ENCODE measurements at regions not wholly inside any gene's neighbourhood (a gene's known extent, or its start where the extent isn't known, plus 50 kb on each side); places are given as distances from the start of the nearest gene placed in this dataset.

DNA sequence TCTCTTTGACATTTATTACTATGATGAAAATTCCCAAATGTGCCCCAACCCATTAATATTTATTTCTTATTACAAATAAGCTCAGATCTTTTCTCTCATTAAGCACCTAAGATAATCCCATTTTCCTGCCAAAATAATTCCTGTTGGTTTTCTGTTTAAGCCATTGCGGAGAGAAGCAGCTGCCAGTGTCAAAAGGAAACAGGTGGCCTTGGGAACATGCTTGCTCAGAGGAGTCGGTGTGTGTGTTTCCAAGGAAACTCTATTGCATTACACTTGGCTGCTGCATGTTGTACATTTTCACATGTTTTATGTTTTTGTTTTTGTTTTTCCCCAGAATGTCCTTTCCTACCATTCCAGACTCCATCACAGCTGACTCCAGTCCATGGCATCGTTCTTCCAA, 56.4 kb downstream of the CD24 start:
- DNase-seq = no peak

DNA sequence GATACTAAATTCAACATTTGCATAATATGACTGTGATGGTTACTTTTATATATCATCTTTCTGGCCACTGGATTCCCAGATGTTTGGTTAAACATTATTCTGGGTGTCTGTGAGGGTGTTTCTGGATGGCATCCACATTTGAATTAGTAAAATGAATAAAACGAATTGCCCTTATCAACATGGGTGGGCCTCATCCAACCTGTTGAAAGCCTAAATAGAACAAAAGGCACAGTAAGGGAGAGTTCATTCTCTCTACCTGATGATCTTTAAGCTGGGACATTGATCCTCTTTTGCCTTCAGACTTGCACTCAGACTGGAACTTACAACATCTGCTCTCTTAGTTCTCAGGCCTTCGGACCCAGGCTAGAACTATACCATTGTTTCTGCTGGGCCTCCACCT, 57.6 kb downstream of the CD24 start:
- DNase-seq = no peak

DNA sequence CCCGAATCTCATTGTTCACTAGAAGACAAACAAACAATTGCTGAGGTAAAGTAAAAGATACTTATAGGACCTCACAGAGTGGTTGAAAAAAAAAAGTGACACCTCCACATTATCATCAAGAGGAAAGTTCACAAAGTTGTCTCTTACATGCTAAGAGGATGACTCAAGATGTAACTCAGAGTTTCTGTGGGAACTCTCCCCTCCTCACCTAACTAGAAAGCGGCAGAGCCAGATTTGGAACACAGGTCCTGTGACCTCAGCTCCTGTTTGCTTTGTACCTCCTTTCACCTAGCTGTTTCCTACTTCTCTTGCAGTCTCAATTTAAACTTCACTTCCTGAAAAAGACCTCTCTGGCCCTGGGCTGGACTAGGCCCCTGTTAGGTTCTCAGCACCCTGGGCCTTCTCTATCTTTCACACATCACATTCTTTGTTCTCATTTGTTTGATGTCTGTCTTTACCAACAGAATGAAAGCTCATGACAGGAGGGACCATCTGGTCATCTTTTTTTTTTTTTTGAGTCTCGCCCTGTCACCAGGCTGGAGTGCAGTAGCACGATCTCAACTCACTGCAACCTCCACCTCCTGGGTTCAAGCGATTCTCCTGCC, 60.8 kb downstream of the CD24 start:
- DNase-seq = no peak

DNA sequence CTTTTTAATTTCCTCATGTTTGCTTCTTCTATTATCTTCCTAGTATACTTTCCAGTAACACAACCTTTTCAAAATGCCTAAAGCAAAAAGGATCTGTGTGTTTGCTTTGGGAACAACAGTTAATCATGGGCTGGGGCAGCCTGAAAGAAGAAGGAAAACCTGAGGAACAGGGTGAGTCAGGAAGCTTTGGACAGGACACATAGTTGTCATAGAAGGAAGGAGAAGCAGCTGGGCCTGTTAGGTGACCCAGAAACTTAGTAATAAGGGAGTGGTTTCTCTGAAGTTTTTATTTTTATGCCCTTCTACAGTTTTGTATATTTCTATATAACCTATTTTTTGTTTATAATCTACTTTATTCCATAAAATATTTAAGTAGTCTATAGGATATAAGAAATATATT, 61.4 kb downstream of the CD24 start:
- DNase-seq = no peak

DNA sequence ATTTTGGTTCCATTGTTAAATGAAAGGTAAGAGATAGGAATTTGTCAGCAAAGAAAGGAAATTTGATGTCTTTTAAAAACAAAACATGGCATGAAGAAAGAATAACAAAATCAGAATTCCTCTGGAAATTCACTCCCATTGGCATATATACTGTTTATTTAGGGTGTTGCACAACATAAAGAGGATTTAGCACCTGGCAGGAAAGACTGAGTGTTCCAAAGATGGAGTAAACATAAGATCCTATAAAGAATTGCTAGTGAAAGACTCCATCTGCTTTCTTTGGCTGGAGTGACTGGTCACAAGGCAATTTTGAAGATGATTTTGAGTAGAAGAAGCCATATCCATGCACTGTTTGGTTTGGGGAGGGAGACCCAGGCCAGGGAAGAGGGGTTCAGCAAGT, 62.4 kb downstream of the CD24 start:
- DNase-seq = no peak

DNA sequence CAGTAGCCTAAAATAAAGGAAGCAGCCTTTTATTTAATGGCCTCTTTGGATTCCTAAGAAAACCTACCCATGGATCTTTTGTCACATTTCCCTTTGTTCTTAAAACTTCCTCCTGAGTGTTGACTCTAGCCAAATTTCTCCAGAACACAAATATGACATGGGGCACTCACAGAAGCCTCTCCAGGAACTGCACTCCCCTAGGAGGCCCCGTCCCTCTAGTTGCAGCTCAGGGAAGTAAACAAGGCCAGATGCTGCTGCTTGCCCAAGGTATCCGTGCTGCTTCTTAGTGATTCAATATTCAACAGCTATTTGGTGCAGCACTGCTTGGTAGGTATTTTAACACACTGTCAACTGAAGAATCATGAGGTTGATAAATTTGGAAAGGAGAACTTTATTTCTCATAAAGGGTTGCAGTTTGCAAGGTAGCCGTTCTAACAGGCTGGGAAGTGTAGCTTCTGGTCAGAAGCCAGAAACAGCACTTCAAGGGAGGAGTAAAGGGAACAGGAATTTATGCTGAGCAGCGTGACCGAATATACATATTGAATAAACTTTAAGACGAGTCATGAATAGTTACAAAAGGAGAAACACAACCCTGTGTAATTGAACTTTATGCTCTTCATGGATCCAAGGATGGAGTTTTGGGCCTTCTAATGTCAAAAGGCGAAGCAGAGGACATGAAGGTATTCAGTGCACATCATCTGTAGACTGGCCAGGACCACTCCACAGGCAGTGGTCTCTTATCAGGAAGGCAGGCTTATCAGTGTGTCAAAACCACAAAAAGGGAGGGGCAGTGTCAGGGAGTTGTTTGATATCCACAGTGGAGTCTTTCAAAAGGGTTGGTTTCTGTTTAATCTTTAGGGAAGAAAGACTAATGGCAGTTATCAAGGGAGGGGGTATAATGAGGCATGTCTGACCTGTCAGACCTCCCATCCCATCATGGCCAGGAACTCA, 63.3 kb downstream of the CD24 start:
- no peak for DNase-seq

DNA sequence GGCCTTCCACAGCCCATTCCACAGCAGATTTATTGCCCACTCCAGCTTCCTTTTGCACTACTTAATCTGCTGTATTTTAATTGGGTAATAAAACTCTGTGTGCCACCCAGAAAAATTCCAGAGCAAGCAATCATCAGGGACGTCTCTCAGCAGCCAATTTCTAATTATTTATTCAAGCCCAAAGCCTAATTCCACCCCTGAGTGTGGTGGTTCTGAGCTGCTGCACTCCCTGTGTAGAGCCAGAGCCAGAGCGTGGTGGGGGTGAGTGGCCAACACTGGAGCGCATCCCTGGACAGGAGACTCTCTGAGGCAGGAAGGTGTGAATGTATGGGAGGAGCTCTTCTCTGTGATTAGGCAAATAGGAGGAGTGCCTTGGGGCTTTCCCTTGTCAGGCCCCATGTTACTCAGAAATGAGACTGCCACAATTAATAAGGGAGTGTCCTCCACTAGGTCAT, 66.1 kb downstream of the CD24 start:
- peak; percentile 75 for DNase-seq

DNA sequence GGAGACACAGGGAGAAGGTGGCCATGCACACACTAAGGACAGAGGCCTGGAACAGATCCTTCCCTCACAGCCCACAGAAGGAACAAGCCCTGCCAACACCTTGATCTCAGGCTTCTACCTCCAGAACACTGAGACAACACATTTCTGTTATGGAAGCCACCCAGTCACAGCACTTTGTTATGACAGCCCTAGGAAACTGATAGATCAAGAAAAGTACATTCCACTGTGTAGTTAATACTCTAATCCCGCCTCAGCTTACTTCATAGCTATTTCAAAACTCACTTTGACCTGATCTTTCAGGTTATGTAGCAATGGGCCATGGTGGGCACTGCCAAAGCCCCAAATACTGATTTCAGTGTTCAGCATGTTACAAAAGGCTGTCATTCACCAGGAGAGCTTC, 66.8 kb downstream of the CD24 start:
- no peak for DNase-seq

DNA sequence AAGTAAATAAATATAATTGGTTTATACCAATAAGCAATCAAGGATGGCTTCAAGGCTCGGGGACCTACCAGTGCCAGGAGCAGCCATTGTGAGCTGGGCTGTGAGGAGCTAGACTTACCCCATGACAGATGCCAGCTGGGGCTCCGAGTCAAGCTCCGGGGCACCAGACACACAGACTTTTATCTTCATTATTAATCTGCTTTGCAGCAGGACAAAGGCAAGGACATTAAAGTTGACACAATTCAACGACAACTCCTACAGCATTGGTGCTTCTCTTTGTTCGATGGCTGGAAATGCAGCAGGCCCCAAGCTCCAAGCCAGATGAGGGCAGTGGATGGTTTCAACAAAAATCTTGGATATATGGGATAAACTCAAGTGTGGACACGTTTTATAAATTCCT, 68.3 kb downstream of the CD24 start:
- no peak for DNase-seq

DNA sequence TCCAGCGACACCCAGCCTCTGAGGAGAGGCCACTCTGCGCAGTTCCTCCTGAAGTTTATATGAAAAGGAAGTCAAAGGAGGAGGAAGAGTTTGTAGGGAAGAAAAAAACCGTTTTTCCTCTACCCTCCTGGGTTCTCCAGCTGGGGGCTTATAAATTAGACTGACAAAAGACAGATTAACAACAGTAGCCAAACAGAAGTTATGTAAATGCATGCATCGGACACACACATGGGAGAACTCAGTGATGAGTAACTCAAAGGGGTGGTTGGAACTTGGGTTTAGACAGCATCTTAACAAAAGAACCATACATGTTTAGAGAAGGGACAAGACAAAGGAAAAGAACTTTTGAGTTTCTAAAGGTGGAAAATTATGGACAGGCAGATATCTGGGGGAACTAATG, 71.2 kb downstream of the CD24 start:
- no peak for DNase-seq

DNA sequence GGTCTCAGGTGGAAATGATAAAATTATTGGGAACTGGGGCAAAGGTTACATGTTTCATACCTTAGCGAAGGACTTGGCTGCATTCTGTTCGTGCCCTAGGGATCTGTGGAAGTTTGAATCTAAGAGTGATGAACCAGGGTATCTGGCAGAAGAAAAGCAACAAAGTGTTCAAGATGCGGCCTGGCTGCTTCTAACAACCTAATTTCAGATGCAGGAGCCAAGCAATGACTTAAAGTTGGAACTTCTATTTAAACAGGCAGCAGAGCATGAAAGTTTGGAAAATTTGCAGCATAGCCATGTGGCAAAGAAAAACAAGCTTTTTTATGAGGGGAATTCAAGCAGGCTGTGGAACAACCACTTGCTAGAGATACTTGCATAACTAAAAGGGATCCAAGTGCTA, 73.5 kb downstream of the CD24 start:
- no peak for DNase-seq

DNA sequence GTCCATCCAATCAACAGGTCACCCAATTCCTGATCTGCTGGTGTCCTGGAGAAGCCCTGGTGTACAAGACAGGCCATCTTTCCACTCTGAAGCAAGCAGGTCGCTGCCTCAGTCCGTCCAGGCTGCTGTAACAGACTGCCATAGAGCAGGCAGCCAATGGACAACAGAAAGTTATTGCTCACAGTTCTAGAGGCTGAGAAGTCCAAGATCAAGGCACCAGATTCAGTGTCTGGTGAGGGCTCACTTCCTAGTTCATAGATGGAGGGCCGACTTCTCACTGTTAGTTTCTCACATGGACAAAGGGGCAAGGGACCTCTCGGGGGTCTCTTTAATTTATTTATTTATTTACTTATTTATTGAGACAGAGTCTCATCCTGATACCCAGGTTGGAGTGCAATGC, 74.8 kb downstream of the CD24 start:
- DNase-seq = no peak

DNA sequence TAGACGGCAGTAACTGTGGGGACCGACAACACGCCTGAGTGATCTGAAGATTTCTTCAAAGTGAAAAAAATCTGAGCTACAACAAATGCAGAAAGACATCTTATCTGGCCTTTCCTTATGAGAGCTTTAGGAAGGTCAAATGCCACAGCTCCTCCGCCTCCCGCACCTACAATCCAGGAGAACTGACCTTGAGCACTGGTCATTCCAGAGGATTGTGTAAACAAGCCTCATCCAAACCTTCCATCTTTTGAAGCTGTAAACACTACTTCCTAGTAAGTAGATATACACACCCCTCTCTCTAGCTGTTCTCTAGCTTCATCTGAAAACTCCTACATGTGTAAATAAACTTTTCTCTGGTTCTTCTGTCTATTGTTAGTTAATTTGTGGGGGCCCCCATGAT, 76.9 kb downstream of the CD24 start:
- no peak for DNase-seq

DNA sequence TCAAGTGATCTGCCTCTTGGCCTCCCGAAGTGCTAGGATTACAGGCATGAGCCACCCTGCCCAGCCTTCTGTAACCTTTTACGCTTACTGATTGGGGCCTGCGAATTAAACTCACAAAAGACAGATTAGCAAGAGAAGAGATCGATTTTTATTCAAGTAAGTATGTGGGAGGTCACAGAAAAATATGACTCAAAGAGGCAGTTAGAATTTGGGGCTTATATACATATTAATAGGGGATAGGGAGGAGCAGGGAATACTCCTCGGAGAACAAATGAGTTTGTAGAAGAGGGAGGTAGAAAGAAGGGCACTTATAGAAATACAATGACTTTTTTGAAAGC, 78.9 kb downstream of the CD24 start:
- DNase-seq = no peak

DNA sequence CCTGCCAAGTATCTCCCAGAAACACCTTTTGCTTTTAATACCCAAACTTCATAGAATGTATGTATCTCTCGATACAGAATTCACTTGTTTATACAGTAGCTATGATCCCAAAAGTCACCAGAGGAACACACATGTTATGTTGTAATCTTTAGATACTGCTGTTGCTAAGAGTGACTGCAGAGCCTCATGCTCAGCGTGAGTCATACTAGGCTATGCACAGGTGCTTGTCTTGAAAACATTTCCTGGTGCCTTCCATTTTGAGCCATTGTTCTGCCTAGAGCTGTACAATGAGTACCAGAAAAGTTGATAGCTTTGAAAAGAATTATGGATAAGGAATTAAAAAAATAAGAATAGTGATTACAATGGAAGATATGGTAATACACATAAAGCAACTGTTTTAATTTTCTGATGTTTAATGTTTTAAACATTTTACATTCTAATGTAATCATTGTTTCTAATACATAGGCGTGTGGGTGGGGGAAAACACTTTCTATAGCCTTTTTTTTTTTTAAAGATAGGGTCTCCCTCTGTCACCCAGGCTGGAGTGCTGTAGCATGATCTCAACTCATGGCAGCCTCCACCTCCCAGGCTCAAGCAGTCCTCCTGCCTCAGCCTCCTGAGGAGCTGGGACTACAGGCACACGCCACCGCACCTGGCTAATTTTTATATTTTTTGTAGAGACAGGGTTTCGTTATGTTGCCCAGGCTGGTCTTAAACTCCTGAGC, 79.4 kb downstream of the CD24 start:
- no peak for DNase-seq

DNA sequence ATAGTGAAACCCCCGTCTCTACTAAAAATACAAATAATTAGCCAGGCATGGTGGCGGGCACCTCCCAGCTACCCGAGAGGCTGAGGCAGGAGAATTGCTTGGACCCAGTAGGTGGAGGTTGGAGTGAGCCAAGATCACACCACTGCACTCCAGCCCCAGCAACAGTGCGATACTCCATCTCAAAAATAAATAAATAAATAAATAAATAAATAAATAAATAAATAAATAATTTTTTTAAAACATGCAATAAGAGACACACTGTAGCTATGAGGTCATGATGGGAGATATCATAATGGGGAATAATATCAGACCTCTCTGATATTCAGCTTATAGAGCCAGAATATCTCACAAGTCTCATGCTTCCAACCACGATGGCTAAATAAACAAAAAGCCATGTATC, 82.3 kb downstream of the CD24 start:
- no peak for DNase-seq

DNA sequence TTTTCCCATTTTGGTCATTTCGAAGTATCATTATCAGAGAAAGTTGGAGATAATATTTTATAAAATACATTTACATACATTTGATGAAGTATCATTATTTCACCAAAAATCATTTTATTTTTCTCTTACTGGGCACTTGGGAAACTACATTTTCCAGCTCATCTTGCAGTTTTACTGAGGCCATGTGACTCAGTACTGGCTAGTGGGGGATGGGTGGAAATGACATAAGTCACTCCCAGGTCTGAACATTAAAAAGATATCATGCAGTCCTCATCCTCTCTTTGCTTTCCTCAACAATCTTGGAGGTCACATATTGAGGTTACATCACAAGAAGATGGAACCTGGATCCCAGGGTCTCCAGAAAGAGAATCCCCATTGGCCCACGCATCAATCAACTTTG, 84.1 kb downstream of the CD24 start:
- DNase-seq = no peak

DNA sequence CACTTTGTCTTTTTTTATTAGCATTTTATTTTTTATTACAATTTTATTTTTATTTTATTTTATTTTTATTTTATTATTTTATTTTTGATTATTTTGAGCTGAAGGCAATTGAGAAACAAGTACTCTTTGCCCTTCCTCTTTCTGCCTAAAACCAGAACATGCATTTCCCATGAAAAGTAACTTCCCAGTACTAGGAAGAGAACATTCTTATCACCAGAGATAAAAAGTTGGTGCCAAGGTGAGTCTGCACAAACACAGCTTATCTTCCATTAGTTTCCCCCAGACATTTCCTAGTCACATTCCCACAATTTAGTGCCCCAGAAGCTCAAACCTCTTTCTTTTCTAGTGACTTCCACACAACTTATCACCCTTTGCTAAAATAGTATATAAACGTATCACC, 84.8 kb downstream of the CD24 start:
- no peak for DNase-seq

DNA sequence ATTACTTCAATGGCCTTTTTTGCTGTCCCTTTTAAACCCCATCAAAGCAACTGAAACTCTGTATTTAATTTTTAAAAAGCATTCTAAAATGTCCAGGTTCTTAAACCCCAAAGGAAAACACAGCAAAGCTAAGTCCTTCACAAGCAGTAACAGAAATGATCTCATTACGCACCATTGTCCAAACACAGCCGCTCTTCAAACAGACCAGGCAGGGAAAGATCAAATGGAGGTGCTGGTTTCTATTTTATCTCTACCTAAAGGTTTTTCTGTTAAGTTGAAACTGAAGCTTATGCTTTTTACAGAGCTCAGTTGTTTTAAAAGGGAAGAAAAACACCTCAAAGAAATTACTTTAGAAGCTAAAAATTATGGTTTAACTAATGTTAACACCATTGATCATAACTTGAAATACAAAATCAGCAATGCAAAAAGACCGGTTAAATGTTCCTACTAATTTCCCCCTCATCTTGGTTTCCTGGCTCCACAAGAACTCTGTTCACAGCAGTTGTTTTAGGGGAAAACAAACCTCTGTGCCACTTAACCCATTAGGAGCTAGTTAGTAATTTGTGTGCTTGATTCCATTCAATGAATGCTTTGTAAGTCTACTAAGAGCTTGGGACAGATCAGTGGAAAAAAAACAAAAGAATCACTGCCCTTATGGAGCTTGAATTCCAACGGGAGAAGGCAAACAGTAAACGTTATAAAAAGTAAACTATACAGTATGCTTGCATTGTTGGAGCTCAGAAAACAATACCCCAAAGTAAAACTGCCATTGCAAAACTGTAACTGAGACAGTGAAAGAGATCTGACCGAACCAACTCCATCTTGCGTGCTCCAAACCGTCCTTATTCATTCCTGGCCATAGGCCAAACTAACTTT, 87.4 kb downstream of the CD24 start:
- no peak for DNase-seq

DNA sequence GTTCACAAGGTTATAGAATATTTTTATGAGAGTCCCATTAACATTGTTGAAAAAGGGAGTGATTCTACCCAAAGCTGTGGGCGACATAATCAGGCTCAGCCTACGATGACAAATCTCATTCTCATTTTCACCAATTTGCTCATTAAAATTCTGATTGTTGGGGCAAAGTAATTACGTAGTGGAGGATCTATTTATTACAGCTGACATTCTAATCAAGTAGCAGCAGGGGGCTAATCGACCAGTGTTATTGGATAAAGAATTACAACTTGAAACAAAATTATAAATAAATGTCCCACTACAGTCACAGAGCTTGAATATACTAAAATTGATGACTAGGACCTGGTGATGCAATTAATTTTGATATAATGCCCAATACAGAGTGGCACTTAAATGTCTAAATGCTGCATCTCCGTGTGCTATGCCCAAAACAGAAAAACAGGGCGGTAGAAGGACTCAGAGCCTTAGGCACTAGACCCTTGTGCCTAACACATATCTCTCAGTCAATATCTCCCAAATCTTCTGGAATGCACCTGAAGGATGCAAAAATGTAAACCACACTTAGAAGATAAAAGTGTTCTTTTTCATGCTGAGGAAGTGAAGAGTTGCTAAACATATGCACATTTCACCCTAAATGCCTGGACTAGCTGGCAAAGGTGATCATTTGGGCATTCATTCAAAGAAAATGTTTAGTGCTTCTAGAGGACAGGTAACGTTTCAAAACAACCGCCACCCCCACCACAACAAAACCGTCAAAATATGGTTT, 88.3 kb downstream of the CD24 start:
- DNase-seq = no peak

DNA sequence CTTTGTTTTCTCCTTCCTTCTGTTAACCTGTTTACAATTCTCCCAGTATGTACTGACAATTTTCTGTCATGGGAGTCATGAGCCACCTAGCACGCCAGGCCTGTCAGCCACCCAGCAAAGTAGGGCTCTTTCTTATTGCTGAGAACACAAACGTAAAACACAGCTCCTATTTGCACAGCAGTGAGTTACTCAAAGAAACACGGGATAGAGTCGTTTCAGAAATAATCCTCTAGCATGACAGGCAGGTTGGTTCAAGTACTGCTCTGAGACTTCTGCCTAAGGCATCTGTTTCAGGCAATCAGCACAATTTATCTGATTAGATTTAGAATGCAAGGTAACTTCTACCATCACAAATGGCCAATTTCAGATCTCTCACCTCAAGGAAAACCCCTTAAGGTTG, 88.8 kb downstream of the CD24 start:
- DNase-seq = no peak

DNA sequence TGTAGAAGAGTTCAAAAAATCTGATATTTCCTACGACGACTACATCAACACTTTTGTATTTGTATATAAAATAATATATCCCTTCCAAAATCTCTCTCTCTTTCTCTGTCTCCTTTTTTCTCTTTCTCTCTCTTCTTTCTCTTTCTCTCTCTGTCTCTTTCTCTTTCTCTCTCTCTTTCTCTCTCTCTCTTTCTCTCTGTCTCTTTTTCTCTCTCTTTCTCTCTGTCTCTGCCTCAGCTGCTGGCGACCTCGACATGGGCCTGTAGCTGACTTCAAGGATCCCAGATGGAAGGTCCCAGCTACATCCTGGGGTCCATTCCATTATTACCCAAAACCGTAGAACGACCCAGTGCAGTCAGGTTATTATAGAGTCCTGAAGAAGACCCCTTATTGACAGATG, 90.0 kb downstream of the CD24 start:
- DNase-seq = no peak
